ENCODE measurements at regions not wholly inside any gene's neighbourhood (a gene's known extent, or its start where the extent isn't known, plus 50 kb on each side); places are given as distances from the start of the nearest gene placed in this dataset.

DNA sequence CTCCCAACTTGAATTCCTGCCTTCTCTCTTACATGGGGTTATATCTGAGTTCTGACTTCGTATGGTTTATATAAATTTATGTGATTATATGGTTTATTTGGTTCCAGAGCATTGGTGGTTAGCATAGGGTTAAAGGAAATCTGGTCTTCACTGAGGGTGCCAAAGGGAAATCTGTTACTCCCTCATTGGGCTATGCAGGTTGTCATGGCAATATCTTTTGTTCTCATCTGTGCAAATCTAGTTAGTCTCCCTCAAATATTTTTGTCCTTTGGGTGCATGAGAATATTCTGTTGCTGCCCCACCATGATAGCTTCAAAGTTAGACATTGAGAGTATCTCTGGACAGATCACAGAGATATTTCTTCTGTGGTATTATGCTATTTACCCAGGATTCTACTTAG, 71.8 kb upstream of the OTUD4 start:
- Histone ChIP-seq H3K4me3 (ENCODE audit: severe bottlenecking) (no peak overlapping the region), H3K27me3 (ENCODE audit: insufficient read depth, poor library complexity, severe bottlenecking) (no peaks in the 10 kb centered on the region), H3K27ac (ENCODE audit: poor library complexity, severe bottlenecking) (no peak overlapping the region), H3K36me3 (ENCODE audit: low read depth) (no peaks in the 10 kb centered on the region), H3K9me3 (ENCODE audit: severe bottlenecking) (no peaks in the 10 kb centered on the region), H3K4me1 (ENCODE audit: insufficient read depth, poor library complexity, severe bottlenecking) (no peaks in the 10 kb centered on the region)
- DNase-seq (ENCODE audit: low spot score) = no peak
- no peak for ATAC-seq (ENCODE audit: low read depth)
- TF ChIP-seq, protein P1, sequence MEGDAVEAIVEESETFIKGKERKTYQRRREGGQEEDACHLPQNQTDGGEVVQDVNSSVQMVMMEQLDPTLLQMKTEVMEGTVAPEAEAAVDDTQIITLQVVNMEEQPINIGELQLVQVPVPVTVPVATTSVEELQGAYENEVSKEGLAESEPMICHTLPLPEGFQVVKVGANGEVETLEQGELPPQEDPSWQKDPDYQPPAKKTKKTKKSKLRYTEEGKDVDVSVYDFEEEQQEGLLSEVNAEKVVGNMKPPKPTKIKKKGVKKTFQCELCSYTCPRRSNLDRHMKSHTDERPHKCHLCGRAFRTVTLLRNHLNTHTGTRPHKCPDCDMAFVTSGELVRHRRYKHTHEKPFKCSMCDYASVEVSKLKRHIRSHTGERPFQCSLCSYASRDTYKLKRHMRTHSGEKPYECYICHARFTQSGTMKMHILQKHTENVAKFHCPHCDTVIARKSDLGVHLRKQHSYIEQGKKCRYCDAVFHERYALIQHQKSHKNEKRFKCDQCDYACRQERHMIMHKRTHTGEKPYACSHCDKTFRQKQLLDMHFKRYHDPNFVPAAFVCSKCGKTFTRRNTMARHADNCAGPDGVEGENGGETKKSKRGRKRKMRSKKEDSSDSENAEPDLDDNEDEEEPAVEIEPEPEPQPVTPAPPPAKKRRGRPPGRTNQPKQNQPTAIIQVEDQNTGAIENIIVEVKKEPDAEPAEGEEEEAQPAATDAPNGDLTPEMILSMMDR (IDR thresholded peaks at IDR 0.05; ENCODE audit: poor library complexity, severe bottlenecking) = no peak

DNA sequence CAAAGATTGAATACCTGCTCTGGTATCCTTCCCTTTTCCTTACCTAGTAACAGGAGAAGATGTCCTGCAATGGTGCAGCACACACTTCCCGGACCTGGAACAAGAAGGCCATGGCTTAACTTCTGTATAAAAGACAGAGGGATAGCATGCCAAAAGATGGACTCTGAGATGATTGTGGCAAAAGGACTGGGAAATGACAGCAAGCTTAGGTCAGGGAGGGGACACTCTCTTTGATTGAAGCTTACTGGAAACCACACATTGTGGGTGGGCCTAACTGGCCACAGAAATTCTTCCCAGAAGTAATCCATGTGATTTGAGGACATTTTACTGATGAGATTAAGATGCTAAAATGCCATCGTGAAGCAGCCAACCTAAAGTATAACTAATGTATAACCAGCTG, 71.0 kb upstream of the OTUD4 start:
- ATAC-seq (ENCODE audit: low read depth) = no peak
- no peaks in the 10 kb centered on the region for H3K4me1 ChIP-seq (ENCODE audit: insufficient read depth, poor library complexity, severe bottlenecking)

DNA sequence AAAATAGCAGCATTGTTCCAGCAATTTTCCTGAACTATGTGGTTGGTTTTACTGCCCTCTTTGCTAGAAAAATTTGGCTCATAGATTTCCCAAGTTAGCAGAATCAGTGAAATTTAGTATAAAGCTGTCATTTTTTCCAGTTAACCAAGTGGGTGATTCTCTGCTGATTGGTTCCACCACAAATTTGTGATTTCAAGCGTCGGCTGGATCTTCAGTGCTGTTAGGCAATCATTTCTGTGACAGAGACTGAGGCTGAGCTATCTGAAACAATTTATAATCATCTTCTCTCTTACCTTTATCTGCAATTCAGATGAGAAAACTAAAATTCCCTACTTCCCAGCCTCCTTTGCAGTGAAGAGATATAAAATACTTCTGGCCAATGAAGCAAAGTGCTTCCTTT, 68.6 kb upstream of the OTUD4 start:
- DNase-seq (ENCODE audit: low spot score) (no peak), ATAC-seq (ENCODE audit: low read depth) (no peak)
- H3K9me3 ChIP-seq (ENCODE audit: severe bottlenecking) = no peaks in the 10 kb centered on the region
- H3K4me3 ChIP-seq (ENCODE audit: severe bottlenecking) = no peak overlapping the region
- H3K27ac ChIP-seq (ENCODE audit: poor library complexity, severe bottlenecking) = no peak overlapping the region
- TF ChIP-seq, protein P1 (IDR thresholded peaks at IDR 0.05; ENCODE audit: poor library complexity, severe bottlenecking) = no peak
- H3K36me3 ChIP-seq (ENCODE audit: low read depth) = no peaks in the 10 kb centered on the region
- no peaks in the 10 kb centered on the region for H3K4me1 ChIP-seq (ENCODE audit: insufficient read depth, poor library complexity, severe bottlenecking)
- H3K27me3 ChIP-seq (ENCODE audit: insufficient read depth, poor library complexity, severe bottlenecking) = no peaks in the 10 kb centered on the region

More for the DNA sequence above, 71.0 kb upstream of the OTUD4 start:
- H3K27ac ChIP-seq (ENCODE audit: poor library complexity, severe bottlenecking) = no peak overlapping the region
- H3K27me3 ChIP-seq (ENCODE audit: insufficient read depth, poor library complexity, severe bottlenecking) = no peaks in the 10 kb centered on the region
- TF ChIP-seq, protein P1 (IDR thresholded peaks at IDR 0.05; ENCODE audit: poor library complexity, severe bottlenecking) = no peak
- no peak overlapping the region for H3K4me3 ChIP-seq (ENCODE audit: severe bottlenecking)
- H3K36me3 ChIP-seq (ENCODE audit: low read depth) = no peaks in the 10 kb centered on the region
- no peak for DNase-seq (ENCODE audit: low spot score)
- H3K9me3 ChIP-seq (ENCODE audit: severe bottlenecking) = no peaks in the 10 kb centered on the region

DNA sequence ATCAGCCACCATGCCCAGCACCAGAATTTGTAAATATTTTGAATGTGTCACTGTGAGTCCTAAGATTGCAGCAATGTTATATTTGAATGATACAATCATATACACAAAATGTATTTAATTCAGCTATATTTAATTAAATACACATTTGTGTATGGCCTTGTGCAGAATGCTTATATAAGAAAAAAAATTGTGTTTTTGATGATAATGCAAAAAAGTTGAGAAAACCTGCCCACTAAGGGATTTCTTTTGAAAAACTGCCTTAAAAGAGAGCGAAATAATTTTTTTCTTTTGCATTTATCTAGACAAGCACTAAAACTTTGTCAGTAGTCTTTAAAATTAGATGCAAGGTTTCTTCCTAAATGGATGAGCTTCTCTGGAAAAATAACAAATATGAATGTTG, 68.1 kb upstream of the OTUD4 start:
- no peaks in the 10 kb centered on the region for H3K9me3 ChIP-seq (ENCODE audit: severe bottlenecking)
- ATAC-seq (ENCODE audit: low read depth) (no peak), DNase-seq (ENCODE audit: low spot score) (no peak)
- no peaks in the 10 kb centered on the region for H3K27me3 ChIP-seq (ENCODE audit: insufficient read depth, poor library complexity, severe bottlenecking)
- TF ChIP-seq, protein P1 (IDR thresholded peaks at IDR 0.05; ENCODE audit: poor library complexity, severe bottlenecking) = no peak
- H3K36me3 ChIP-seq (ENCODE audit: low read depth) = no peaks in the 10 kb centered on the region
- H3K27ac ChIP-seq (ENCODE audit: poor library complexity, severe bottlenecking) = no peak overlapping the region
- H3K4me1 ChIP-seq (ENCODE audit: insufficient read depth, poor library complexity, severe bottlenecking) = no peaks in the 10 kb centered on the region
- H3K4me3 ChIP-seq (ENCODE audit: severe bottlenecking) = no peak overlapping the region

DNA sequence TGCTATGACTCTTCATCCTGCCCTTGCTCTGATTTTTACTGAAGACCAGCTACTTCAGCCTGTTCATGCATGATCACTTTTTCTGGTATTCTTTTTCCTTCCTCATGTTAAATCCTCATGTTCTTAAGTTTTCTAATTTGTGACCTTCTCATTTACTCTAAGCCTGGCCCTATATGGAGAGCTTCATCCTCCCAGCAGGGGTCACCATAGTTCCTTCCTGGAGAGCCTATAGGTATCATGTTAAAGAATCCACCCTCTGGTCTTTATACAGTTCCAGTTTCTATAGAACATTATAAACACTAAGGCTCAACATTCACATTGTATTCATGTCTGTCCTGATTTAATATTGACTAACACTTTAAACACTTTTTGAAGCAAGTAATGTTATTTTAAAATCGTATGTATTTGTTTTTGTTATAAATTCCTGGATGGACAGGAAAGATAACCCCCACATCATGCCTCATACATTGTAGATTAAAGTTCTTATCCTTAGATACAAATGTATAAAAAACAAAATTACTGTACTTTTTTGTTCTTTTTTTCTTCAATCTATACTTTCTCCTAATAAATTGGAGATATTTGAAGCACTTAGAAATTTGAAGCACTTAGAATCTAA, 53.8 kb upstream of the OTUD4 start:
- Histone ChIP-seq H3K9me3 (ENCODE audit: severe bottlenecking) (no peaks in the 10 kb centered on the region), H3K4me1 (ENCODE audit: insufficient read depth, poor library complexity, severe bottlenecking) (no peaks in the 10 kb centered on the region), H3K27me3 (ENCODE audit: insufficient read depth, poor library complexity, severe bottlenecking) (no peaks in the 10 kb centered on the region), H3K27ac (ENCODE audit: poor library complexity, severe bottlenecking) (no peak overlapping the region), H3K36me3 (ENCODE audit: low read depth) (no peaks in the 10 kb centered on the region), H3K4me3 (ENCODE audit: severe bottlenecking) (no peak overlapping the region)
- DNase-seq (ENCODE audit: low spot score) (no peak), ATAC-seq (ENCODE audit: low read depth) (peak; percentile 100)
- TF ChIP-seq, protein P1 (IDR thresholded peaks at IDR 0.05; ENCODE audit: poor library complexity, severe bottlenecking) = peak; percentile 97

All from RWPE2 (cell line).